RPMI8226 (cell line): ENCODE measurements at regions not wholly inside any gene's neighbourhood (a gene's known extent, or its start where the extent isn't known, plus 50 kb on each side); places are given as distances from the start of the nearest gene placed in this dataset.
"Not testable (repeated sequence)": the region's sequence is repeated elsewhere in the genome, so short reads cannot be mapped to it uniquely, and the experiment has no call there.

Source experiments
- DNase-seq: peaks from one replicate; pipeline ENCODE4 v3.0.0-alpha.2; 2015

- no peak for DNase-seq
These were observed 565.9 kb downstream of the ETS1 start for GRCh38 chr11:128021349-128022006.

GRCh38 chr11:128018692-128019091 is 568.7 kb downstream of the ETS1 start:
- no peak for DNase-seq

- no peak for DNase-seq
These were observed 581.8 kb downstream of the ETS1 start for GRCh38 chr11:128005562-128005961.

- no peak for DNase-seq
These were observed 588.9 kb downstream of the ETS1 start for GRCh38 chr11:127998421-127998820.

GRCh38 chr11:127997594-127997993 is 589.8 kb downstream of the ETS1 start:
- DNase-seq: no peak

- no peak for DNase-seq
These were observed 590.5 kb downstream of the ETS1 start for GRCh38 chr11:127996825-127997224.

- no peak for DNase-seq
These were observed 591.4 kb downstream of the ETS1 start for GRCh38 chr11:127995921-127996320.

- no peak for DNase-seq
These were observed 592.6 kb downstream of the ETS1 start for GRCh38 chr11:127994736-127995135.

- DNase-seq: no peak
These were observed 593.6 kb downstream of the ETS1 start for GRCh38 chr11:127993788-127994187.

- no peak for DNase-seq
These were observed 594.1 kb downstream of the ETS1 start for GRCh38 chr11:127993281-127993680.

GRCh38 chr11:127986073-127986472 is 601.3 kb downstream of the ETS1 start:
- no peak for DNase-seq

- DNase-seq: no peak
These were observed 614.5 kb downstream of the ETS1 start for GRCh38 chr11:127972816-127973215.

- no peak for DNase-seq
These were observed 615.9 kb downstream of the ETS1 start for GRCh38 chr11:127971448-127971847.

GRCh38 chr11:127966821-127967220 is 620.5 kb downstream of the ETS1 start:
- no peak for DNase-seq

GRCh38 chr11:127965939-127966668 is 621.3 kb downstream of the ETS1 start:
- no peak for DNase-seq

GRCh38 chr11:127962416-127962815 is 624.9 kb downstream of the ETS1 start:
- DNase-seq: no peak

GRCh38 chr11:127950162-127950561 is 637.2 kb downstream of the ETS1 start:
- DNase-seq: no peak

GRCh38 chr11:127943763-127944162 is 643.6 kb downstream of the ETS1 start:
- DNase-seq: no peak

- no peak for DNase-seq
These were observed 644.2 kb downstream of the ETS1 start for GRCh38 chr11:127943152-127943551.

GRCh38 chr11:127941554-127941953 is 645.8 kb downstream of the ETS1 start:
- DNase-seq: not testable (repeated sequence)

- no peak for DNase-seq
These were observed 648.4 kb downstream of the ETS1 start for GRCh38 chr11:127939000-127939399.

GRCh38 chr11:127935081-127935480 is 652.3 kb downstream of the ETS1 start:
- DNase-seq: no peak

GRCh38 chr11:127933961-127934360 is 653.4 kb downstream of the ETS1 start:
- DNase-seq: not testable (repeated sequence)

GRCh38 chr11:127931803-127932202 is 655.6 kb downstream of the ETS1 start:
- no peak for DNase-seq

- DNase-seq: peak; percentile 78
These were observed 660.6 kb downstream of the ETS1 start for GRCh38 chr11:127926721-127927120.
